IPS-20b (cell line): ENCODE measurements at regions not wholly inside any gene's neighbourhood (a gene's known extent, or its start where the extent isn't known, plus 50 kb on each side); places are given as distances from the start of the nearest gene placed in this dataset.

Source experiments
- H3K27ac ChIP-seq: one replicate; pipeline ENCODE4 v1.5.1; 2013; ENCODE audit warnings: low read length
- H3K27me3 ChIP-seq: 2 replicates; pipeline ENCODE4 v1.6.1; 2013; ENCODE audit warnings: mild to moderate bottlenecking, low read length, inconsistent platforms; ENCODE audit not compliant: insufficient read depth
- H3K36me3 ChIP-seq: 2 replicates; pipeline ENCODE4 v1.6.1; 2013; ENCODE audit warnings: low read depth, mild to moderate bottlenecking, inconsistent platforms, low read length, moderate library complexity; ENCODE audit not compliant: insufficient read depth
- H3K4me1 ChIP-seq: 2 replicates; pipeline ENCODE4 v1.6.1; 2013; ENCODE audit warnings: mild to moderate bottlenecking, control low read depth, inconsistent platforms, low read length, moderate library complexity; ENCODE audit not compliant: insufficient read depth
- H3K4me3 ChIP-seq: 2 replicates; pipeline ENCODE4 v1.5.1; 2013; ENCODE audit warnings: mild to moderate bottlenecking, low read length, inconsistent platforms
- H3K9ac ChIP-seq: 2 replicates; pipeline ENCODE4 v1.6.1; 2013; ENCODE audit warnings: low read depth, mild to moderate bottlenecking, inconsistent platforms, low read length, moderate library complexity
- H3K9me3 ChIP-seq: 2 replicates; pipeline ENCODE4 v1.6.1; 2013; ENCODE audit warnings: mild to moderate bottlenecking, low read depth, low read length, inconsistent platforms; ENCODE audit not compliant: insufficient read depth

GRCh38 chr12:29033519-29033918 lies 115.6 kb upstream of the FAR2 start:
- Histone ChIP-seq H3K9me3 (no peaks in the 10 kb centered on the region), H3K27ac (no peak overlapping the region), H3K9ac (no peak overlapping the region), H3K36me3 (no peaks in the 10 kb centered on the region), H3K4me1 (no peaks in the 10 kb centered on the region), H3K4me3 (no peak overlapping the region), H3K27me3 (no peaks in the 10 kb centered on the region)

- Histone ChIP-seq H3K27me3 (no peaks in the 10 kb centered on the region), H3K9me3 (no peaks in the 10 kb centered on the region), H3K9ac (no peak overlapping the region), H3K4me3 (no peak overlapping the region), H3K27ac (no peak overlapping the region), H3K4me1 (no peaks in the 10 kb centered on the region), H3K36me3 (no peaks in the 10 kb centered on the region)
Observed at GRCh38 chr12:29035112-29035511, 114.0 kb upstream of the FAR2 start.

- H3K9ac ChIP-seq, result no peak overlapping the region
Observed at GRCh38 chr12:29039013-29039412, 110.1 kb upstream of the FAR2 start.

GRCh38 chr12:29041621-29042020 lies 107.5 kb upstream of the FAR2 start:
- Histone ChIP-seq H3K9ac (no peak overlapping the region), H3K27me3 (no peaks in the 10 kb centered on the region), H3K9me3 (no peaks in the 10 kb centered on the region), H3K4me3 (no peak overlapping the region), H3K36me3 (no peaks in the 10 kb centered on the region), H3K27ac (no peak overlapping the region), H3K4me1 (no peaks in the 10 kb centered on the region)

More at GRCh38 chr12:29039013-29039412, 110.1 kb upstream of the FAR2 start:
- Histone ChIP-seq H3K4me1 (no peaks in the 10 kb centered on the region), H3K4me3 (no peak overlapping the region), H3K36me3 (no peaks in the 10 kb centered on the region), H3K27me3 (no peaks in the 10 kb centered on the region), H3K9me3 (no peaks in the 10 kb centered on the region), H3K27ac (no peak overlapping the region)

- H3K36me3 ChIP-seq, result no peaks in the 10 kb centered on the region
- no peaks in the 10 kb centered on the region for H3K4me1 ChIP-seq
- H3K4me3 ChIP-seq, result no peak overlapping the region
- no peaks in the 10 kb centered on the region for H3K27me3 ChIP-seq
- no peaks in the 10 kb centered on the region for H3K9me3 ChIP-seq
- no peak overlapping the region for H3K27ac ChIP-seq
- no peak overlapping the region for H3K9ac ChIP-seq
Observed at GRCh38 chr12:29043069-29043468, 106.0 kb upstream of the FAR2 start.

GRCh38 chr12:29044799-29045198 lies 104.3 kb upstream of the FAR2 start:
- Histone ChIP-seq H3K4me1 (no peaks in the 10 kb centered on the region), H3K36me3 (no peaks in the 10 kb centered on the region), H3K9me3 (no peaks in the 10 kb centered on the region), H3K27ac (no peak overlapping the region), H3K4me3 (no peak overlapping the region), H3K27me3 (no peaks in the 10 kb centered on the region), H3K9ac (no peak overlapping the region)

- no peaks in the 10 kb centered on the region for H3K9me3 ChIP-seq
- no peaks in the 10 kb centered on the region for H3K36me3 ChIP-seq
- H3K9ac ChIP-seq, result no peak overlapping the region
- no peaks in the 10 kb centered on the region for H3K27me3 ChIP-seq
- no peak overlapping the region for H3K27ac ChIP-seq
- H3K4me1 ChIP-seq, result no peaks in the 10 kb centered on the region
- H3K4me3 ChIP-seq, result no peak overlapping the region
Observed at GRCh38 chr12:29048787-29049186, 100.3 kb upstream of the FAR2 start.

- H3K36me3 ChIP-seq, result no peaks in the 10 kb centered on the region
- H3K4me1 ChIP-seq, result no peaks in the 10 kb centered on the region
- no peaks in the 10 kb centered on the region for H3K27me3 ChIP-seq
- no peaks in the 10 kb centered on the region for H3K9me3 ChIP-seq
- H3K4me3 ChIP-seq, result no peak overlapping the region
- H3K9ac ChIP-seq, result no peak overlapping the region
- H3K27ac ChIP-seq, result no peak overlapping the region
Observed at GRCh38 chr12:29050503-29050902, 98.6 kb upstream of the FAR2 start.

GRCh38 chr12:29051221-29051620 lies 97.9 kb upstream of the FAR2 start:
- Histone ChIP-seq H3K27ac (no peak overlapping the region), H3K27me3 (no peaks in the 10 kb centered on the region)

GRCh38 chr12:29053567-29053966 lies 95.5 kb upstream of the FAR2 start:
- Histone ChIP-seq H3K4me1 (no peaks in the 10 kb centered on the region), H3K9me3 (no peaks in the 10 kb centered on the region), H3K9ac (no peak overlapping the region), H3K27ac (no peak overlapping the region), H3K36me3 (no peaks in the 10 kb centered on the region), H3K4me3 (no peak overlapping the region), H3K27me3 (no peaks in the 10 kb centered on the region)

More at GRCh38 chr12:29051221-29051620, 97.9 kb upstream of the FAR2 start:
- Histone ChIP-seq H3K9me3 (no peaks in the 10 kb centered on the region), H3K4me3 (no peak overlapping the region), H3K36me3 (no peaks in the 10 kb centered on the region), H3K9ac (no peak overlapping the region), H3K4me1 (no peaks in the 10 kb centered on the region)

GRCh38 chr12:29054858-29055663 lies 94.0 kb upstream of the FAR2 start:
- Histone ChIP-seq H3K36me3 (no peaks in the 10 kb centered on the region), H3K9ac (no peak overlapping the region), H3K4me1 (no peaks in the 10 kb centered on the region), H3K9me3 (no peaks in the 10 kb centered on the region), H3K27me3 (no peaks in the 10 kb centered on the region), H3K4me3 (no peak overlapping the region), H3K27ac (no peak overlapping the region)

GRCh38 chr12:29066011-29066588 lies 83.0 kb upstream of the FAR2 start:
- Histone ChIP-seq H3K27me3 (no peaks in the 10 kb centered on the region), H3K4me1 (peaks cover 19% of the 10 kb centered on the region), H3K36me3 (no peaks in the 10 kb centered on the region), H3K4me3 (no peak overlapping the region), H3K27ac (no peak overlapping the region), H3K9ac (no peak overlapping the region), H3K9me3 (no peaks in the 10 kb centered on the region; the same call in 1 of the 2 replicates)
